ENCODE measurements at regions not wholly inside any gene's neighbourhood (a gene's known extent, or its start where the extent isn't known, plus 50 kb on each side); places are given as distances from the start of the nearest gene placed in this dataset.

GRCh38 chr9:22990349-22990748, 543.7 kb downstream of the DMRTA1 start:
- H3K36me3 ChIP-seq (ENCODE audit: low read length): no peaks in the 10 kb centered on the region
- no peak overlapping the region for H3K4me2 ChIP-seq (ENCODE audit: low read depth, low read length, poor library complexity, severe bottlenecking)
- H3K27me3 ChIP-seq (ENCODE audit: low read length): no peaks in the 10 kb centered on the region
- H3K4me3 ChIP-seq (ENCODE audit: insufficient read depth, low read length, poor library complexity, severe bottlenecking): no peak overlapping the region
- no peak for TF ChIP-seq CTCF (IDR thresholded peaks at IDR 0.05; ENCODE audit: insufficient read depth, low read length, poor library complexity, severe bottlenecking)
- no peak for TF ChIP-seq EZH2phosphoT487 (conservative IDR thresholded peaks at IDR 0.05; ENCODE audit: low read length)
- H3K9ac ChIP-seq (ENCODE audit: low read length): no peak overlapping the region
- H3K9me3 ChIP-seq (ENCODE audit: insufficient read depth, low read length): no peaks in the 10 kb centered on the region
- no peaks in the 10 kb centered on the region for H3F3A ChIP-seq (ENCODE audit: insufficient read depth)
- no peaks in the 10 kb centered on the region for H4K20me1 ChIP-seq (ENCODE audit: low read depth, low read length)
- H2AFZ ChIP-seq (ENCODE audit: low read depth, low read length, severe bottlenecking): no peak overlapping the region
- no peak overlapping the region for H3K27ac ChIP-seq (ENCODE audit: low read depth, low read length)
- H3K9me2 ChIP-seq (replicated peaks; ENCODE audit: insufficient read depth, low read length): no peaks in the 10 kb centered on the region
- no peaks in the 10 kb centered on the region for H3K79me2 ChIP-seq (ENCODE audit: insufficient read depth, low read length)

GRCh38 chr9:22992780-22993179, 546.2 kb downstream of the DMRTA1 start:
- Histone ChIP-seq H4K20me1 (ENCODE audit: low read depth, low read length) (no peaks in the 10 kb centered on the region), H3K27me3 (ENCODE audit: low read length) (no peaks in the 10 kb centered on the region), H3F3A (ENCODE audit: insufficient read depth) (no peaks in the 10 kb centered on the region), H3K9me2 (replicated peaks; ENCODE audit: insufficient read depth, low read length) (no peaks in the 10 kb centered on the region), H2AFZ (ENCODE audit: low read depth, low read length, severe bottlenecking) (no peak overlapping the region), H3K36me3 (ENCODE audit: low read length) (no peaks in the 10 kb centered on the region), H3K4me3 (ENCODE audit: insufficient read depth, low read length, poor library complexity, severe bottlenecking) (no peak overlapping the region), H3K9ac (ENCODE audit: low read length) (no peak overlapping the region), H3K79me2 (ENCODE audit: insufficient read depth, low read length) (no peaks in the 10 kb centered on the region), H3K27ac (ENCODE audit: low read depth, low read length) (no peak overlapping the region), H3K4me2 (ENCODE audit: low read depth, low read length, poor library complexity, severe bottlenecking) (no peak overlapping the region), H3K9me3 (ENCODE audit: insufficient read depth, low read length) (no peaks in the 10 kb centered on the region)
- no peak for TF ChIP-seq EZH2phosphoT487 (conservative IDR thresholded peaks at IDR 0.05; ENCODE audit: low read length)
- no peak for TF ChIP-seq CTCF (IDR thresholded peaks at IDR 0.05; ENCODE audit: insufficient read depth, low read length, poor library complexity, severe bottlenecking)

GRCh38 chr9:22997923-22998322, 551.3 kb downstream of the DMRTA1 start:
- H3K9me3 ChIP-seq (ENCODE audit: insufficient read depth, low read length): peaks cover 4% of the 10 kb centered on the region; the same call in 1 of the 2 replicates
- no peak overlapping the region for H3K27ac ChIP-seq (ENCODE audit: low read depth, low read length)
- no peaks in the 10 kb centered on the region for H3K9me2 ChIP-seq (replicated peaks; ENCODE audit: insufficient read depth, low read length)
- H3K4me2 ChIP-seq (ENCODE audit: low read depth, low read length, poor library complexity, severe bottlenecking): no peak overlapping the region
- no peak overlapping the region for H3K4me3 ChIP-seq (ENCODE audit: insufficient read depth, low read length, poor library complexity, severe bottlenecking)
- H2AFZ ChIP-seq (ENCODE audit: low read depth, low read length, severe bottlenecking): no peak overlapping the region
- no peaks in the 10 kb centered on the region for H3F3A ChIP-seq (ENCODE audit: insufficient read depth)
- TF ChIP-seq CTCF (IDR thresholded peaks at IDR 0.05; ENCODE audit: insufficient read depth, low read length, poor library complexity, severe bottlenecking) (no peak), EZH2phosphoT487 (conservative IDR thresholded peaks at IDR 0.05; ENCODE audit: low read length) (no peak)
- H3K27me3 ChIP-seq (ENCODE audit: low read length): no peaks in the 10 kb centered on the region
- H4K20me1 ChIP-seq (ENCODE audit: low read depth, low read length): no peaks in the 10 kb centered on the region
- H3K9ac ChIP-seq (ENCODE audit: low read length): no peak overlapping the region
- H3K36me3 ChIP-seq (ENCODE audit: low read length): no peaks in the 10 kb centered on the region
- H3K79me2 ChIP-seq (ENCODE audit: insufficient read depth, low read length): no peaks in the 10 kb centered on the region

Measured in SU-DHL-6 (cell line).